H1 (cell line): ENCODE measurements at regions not wholly inside any gene's neighbourhood (a gene's known extent, or its start where the extent isn't known, plus 50 kb on each side); places are given as distances from the start of the nearest gene placed in this dataset.

ENCODE experiments used
- CTCF ChIA-PET: fragments of 300-600 bp; sonication (Branson Sonifier 250); formaldehyde crosslinking; loops from one replicate; lab custom pipeline; 2021; ENCODE audit not compliant: partially characterized antibody; lab: Charles Lee
- POLR2A ChIA-PET: fragments of 300-600 bp; sonication (Branson Sonifier 250); formaldehyde crosslinking; loops from one replicate; lab custom pipeline; 2021; ENCODE audit warnings: inconsistent platforms; ENCODE audit not compliant: partially characterized antibody; lab: Charles Lee
- DNase-seq, 2 experiments: peaks; one replicate each; pipeline versions ENCODE4 v3.0.0 to v3.0.0-alpha.2; 2010 to 2022; ENCODE audit warnings: low spot score in 2 of 2, low read depth in 1 of 2, mixed read lengths in 1 of 2
- FAIRE-seq: peaks from 2 replicates; lab custom pipeline; 2011; peaks lifted over from hg19 to GRCh38; lab: Jason Lieb, UNC
- H2AFZ ChIP-seq: 2 replicates; pipeline ENCODE4 v1.8.1; 2012; ENCODE audit warnings: low read length, inconsistent platforms
- H2AK5ac ChIP-seq: 2 replicates; pipeline ENCODE4 v1.6.1; 2013; ENCODE audit warnings: low read depth, low read length
- H2BK120ac ChIP-seq: replicated peaks from 2 replicates; pipeline ENCODE3; 2013; ENCODE audit warnings: low read depth, low read length, inconsistent platforms
- H2BK12ac ChIP-seq: 2 replicates; pipeline ENCODE4 v1.6.1; 2013; ENCODE audit warnings: low read depth, low read length
- H2BK15ac ChIP-seq: 2 replicates; pipeline ENCODE4 v1.6.1; 2013; ENCODE audit warnings: low read length
- H2BK20ac ChIP-seq: 2 replicates; pipeline ENCODE4 v1.6.1; 2013; ENCODE audit warnings: low read length
- H2BK5ac ChIP-seq: 2 replicates; pipeline ENCODE4 v1.6.1; 2013; ENCODE audit warnings: low read depth, low read length
- H3K14ac ChIP-seq: 2 replicates; pipeline ENCODE4 v1.6.1; 2013; ENCODE audit warnings: inconsistent platforms; ENCODE audit not compliant: insufficient read length
- H3K18ac ChIP-seq: 2 replicates; pipeline ENCODE4 v1.6.1; 2013; ENCODE audit warnings: low read length; ENCODE audit errors: extremely low read depth
- H3K23ac ChIP-seq: 2 replicates; pipeline ENCODE4 v1.6.1; 2013; ENCODE audit warnings: inconsistent platforms; ENCODE audit not compliant: insufficient read length
- H3K23me2 ChIP-seq: 2 replicates; pipeline ENCODE4 v1.6.1; 2013; ENCODE audit warnings: low read depth, low read length
- H3K27ac ChIP-seq: 2 replicates; pipeline ENCODE4 v1.6.1; 2011; ENCODE audit warnings: low read depth, low read length, inconsistent platforms
- H3K27me3 ChIP-seq, 4 experiments: replicated peaks in 1 of 4; 1 replicate in 1 of 4; 2 replicates in 3 of 4; pipeline versions ENCODE4 v1.6.1 to v1.8.1; 2011 to 2013; ENCODE audit warnings: low read length in 3 of 4, mild to moderate bottlenecking in 3 of 4, inconsistent platforms in 2 of 4, mixed read lengths in 2 of 4, moderate library complexity in 1 of 4; ENCODE audit not compliant: control insufficient read depth in 3 of 4, insufficient read depth in 3 of 4; ENCODE audit errors: extremely low read depth in 1 of 4
- H3K36me3 ChIP-seq, 4 experiments: 2 replicates each; pipeline versions ENCODE4 v1.6.1 to v1.8.1; 2011 to 2013; ENCODE audit warnings: mild to moderate bottlenecking in 4 of 4, low read length in 3 of 4, moderate library complexity in 2 of 4, control low read depth in 1 of 4, inconsistent platforms in 1 of 4; ENCODE audit not compliant: insufficient read depth in 4 of 4, control insufficient read depth in 2 of 4
- H3K4ac ChIP-seq: replicated peaks from 2 replicates; pipeline ENCODE3; 2013; ENCODE audit warnings: low read length, low read depth, mixed read lengths, inconsistent platforms; ENCODE audit not compliant: insufficient read length
- H3K4me1 ChIP-seq, 4 experiments: replicated peaks in 1 of 4; 1 replicate in 1 of 4; 2 replicates in 3 of 4; pipeline versions ENCODE4 v1.6.1 to v1.8.1; 2011 to 2013; ENCODE audit warnings: low read length in 3 of 4, inconsistent platforms in 2 of 4, mixed read lengths in 1 of 4; ENCODE audit not compliant: insufficient read depth in 4 of 4, control insufficient read depth in 3 of 4
- H3K4me2 ChIP-seq, 2 experiments: 2 replicates each; pipeline versions ENCODE4 v1.6.1 to v1.8.1; 2011 to 2013; ENCODE audit warnings: low read depth in 2 of 2, low read length in 2 of 2, control low read depth in 1 of 2, inconsistent platforms in 1 of 2, mild to moderate bottlenecking in 1 of 2; ENCODE audit not compliant: insufficient read depth in 1 of 2
- H3K4me3 ChIP-seq, 4 experiments: fragments of 200-600, 300-600 bp in 1 of 4; sonication (generic), shearing (Covaris generic), sonication (Bioruptor Twin) in 1 of 4; 2 replicates each; pipeline versions ENCODE4 v1.5.1 to v1.8.1; 2011 to 2016; ENCODE audit warnings: low read length in 4 of 4, low read depth in 3 of 4, control low read depth in 2 of 4, inconsistent platforms in 2 of 4, mild to moderate bottlenecking in 2 of 4, mixed read lengths in 1 of 4, moderate library complexity in 1 of 4; ENCODE audit not compliant: insufficient read depth in 2 of 4; ENCODE audit errors: extremely low read depth in 1 of 4
- H3K56ac ChIP-seq: replicated peaks from 2 replicates; pipeline ENCODE3; 2013; ENCODE audit warnings: low read depth, mild to moderate bottlenecking, mixed read lengths, low read length, inconsistent platforms; ENCODE audit not compliant: insufficient read length
- H3K79me1 ChIP-seq: 2 replicates; pipeline ENCODE4 v1.6.1; 2013; ENCODE audit warnings: low read depth, low read length, control low read depth
- H3K79me2 ChIP-seq, 2 experiments: 2 replicates each; pipeline versions ENCODE4 v1.6.1 to v1.8.1; 2012 to 2013; ENCODE audit warnings: low read length in 2 of 2, mild to moderate bottlenecking in 2 of 2, inconsistent platforms in 1 of 2; ENCODE audit not compliant: insufficient read depth in 2 of 2, control insufficient read depth in 1 of 2
- H3K9ac ChIP-seq, 4 experiments: replicated peaks in 1 of 4; 1 replicate in 1 of 4; 2 replicates in 3 of 4; pipeline versions ENCODE4 v1.6.1 to v1.8.1; 2011 to 2013; ENCODE audit warnings: low read depth in 3 of 4, low read length in 3 of 4, control low read depth in 2 of 4, mild to moderate bottlenecking in 2 of 4, moderate library complexity in 2 of 4, inconsistent platforms in 1 of 4; ENCODE audit errors: extremely low read depth in 1 of 4
- H3K9me3 ChIP-seq, 2 experiments: 2 replicates each; pipeline versions ENCODE4 v1.6.1 to v1.8.1; 2012 to 2013; ENCODE audit warnings: mild to moderate bottlenecking in 2 of 2, moderate library complexity in 2 of 2, control low read depth in 1 of 2, inconsistent platforms in 1 of 2, low read depth in 1 of 2, low read length in 1 of 2, mixed read lengths in 1 of 2; ENCODE audit not compliant: insufficient read depth in 2 of 2
- H4K20me1 ChIP-seq, 2 experiments: replicated peaks in 1 of 2; 2 replicates each; pipeline versions ENCODE3 to v1.8.1; 2011 to 2013; ENCODE audit warnings: inconsistent platforms in 2 of 2, low read length in 2 of 2, mild to moderate bottlenecking in 1 of 2; ENCODE audit not compliant: insufficient read depth in 2 of 2, control insufficient read depth in 1 of 2
- H4K5ac ChIP-seq: 2 replicates; pipeline ENCODE4 v1.6.1; 2013; ENCODE audit warnings: low read length, low read depth, mixed read lengths, inconsistent platforms; ENCODE audit not compliant: insufficient read length
- H4K8ac ChIP-seq: 2 replicates; pipeline ENCODE4 v1.8.0; 2013; ENCODE audit warnings: mild to moderate bottlenecking, moderate library complexity, low read length, inconsistent platforms; ENCODE audit not compliant: insufficient read depth; ENCODE audit errors: extremely low read depth
- H4K91ac ChIP-seq: replicated peaks from 2 replicates; pipeline ENCODE3; 2013; ENCODE audit warnings: low read length, mixed read lengths, inconsistent platforms; ENCODE audit not compliant: insufficient read length
- ASH2L ChIP-seq: fragments of 200-600, 300-600 bp; sonication (generic); IDR thresholded peaks from one replicate; pipeline ENCODE4 v1.7.1; 2017; ENCODE audit warnings: low read length
- BCL11A ChIP-seq, 2 experiments: IDR thresholded peaks; one replicate each; pipeline ENCODE4 v1.6.1; 2011; ENCODE audit warnings: low read depth in 2 of 2, low read length in 2 of 2, mild to moderate bottlenecking in 2 of 2
- BRCA1 ChIP-seq: IDR thresholded peaks from 2 replicates; pipeline ENCODE4 v1.6.1; 2012; ENCODE audit warnings: low read depth, low read length, improper control_type of control experiment
- CHD2 ChIP-seq: IDR thresholded peaks from 2 replicates; pipeline ENCODE4 v1.6.1; 2012; ENCODE audit warnings: low read length, improper control_type of control experiment
- CREB1 ChIP-seq: IDR thresholded peaks from 2 replicates; pipeline ENCODE4 v1.6.1; 2012; ENCODE audit warnings: inconsistent platforms
- E2F6 ChIP-seq: IDR thresholded peaks from 2 replicates; pipeline ENCODE4 v1.6.1; 2012; ENCODE audit warnings: inconsistent platforms
- MAFK ChIP-seq: IDR thresholded peaks from 2 replicates; pipeline ENCODE4 v1.6.1; 2012; ENCODE audit warnings: low read depth, mild to moderate bottlenecking, improper control_type of control experiment, low read length
- NANOG ChIP-seq: IDR thresholded peaks from 2 replicates; pipeline ENCODE4 v1.6.1; 2011; ENCODE audit warnings: low read length, low read depth, mild to moderate bottlenecking, inconsistent platforms; ENCODE audit not compliant: insufficient read depth, poor library complexity, severe bottlenecking
- PHF8 ChIP-seq: fragments of 200-600 bp; sonication (generic); conservative IDR thresholded peaks from 2 replicates; pipeline ENCODE4 v1.7.1; 2012; ENCODE audit warnings: low read depth, mild to moderate bottlenecking, inconsistent platforms, low read length, moderate library complexity
- SIN3A ChIP-seq, 2 experiments: IDR thresholded peaks in 1 of 2; conservative IDR thresholded peaks in 1 of 2; 2 replicates each; pipeline ENCODE4 v1.6.1; 2011 to 2012; ENCODE audit warnings: low read length in 2 of 2, improper control_type of control experiment in 1 of 2, low read depth in 1 of 2, mild to moderate bottlenecking in 1 of 2
- SIRT6 ChIP-seq: IDR thresholded peaks from one replicate; pipeline ENCODE4 v1.7.1; 2012; ENCODE audit warnings: low read length, inconsistent platforms
- SP1 ChIP-seq: IDR thresholded peaks from 2 replicates; pipeline ENCODE4 v1.6.1; 2011; ENCODE audit warnings: low read depth, low read length
- TAF7 ChIP-seq: optimal IDR thresholded peaks from 2 replicates; pipeline ENCODE3; 2011; ENCODE audit warnings: low read depth, mild to moderate bottlenecking, inconsistent platforms, low read length, moderate library complexity, borderline replicate concordance
- YY1 ChIP-seq: IDR thresholded peaks from 2 replicates; pipeline ENCODE4 v1.6.1; 2011; ENCODE audit warnings: low read depth, mild to moderate bottlenecking, low read length
- WGBS, 2 experiments: shearing (Covaris generic) in 1 of 2; methylation state at CpG; one replicate each; pipeline versions ENCODE4 v1.1.6 to v1.1.7; 2013 to 2015; ENCODE audit warnings: low lambda C conversion rate in 2 of 2, mixed read lengths in 2 of 2, inconsistent platforms in 1 of 2, low coverage in 1 of 2, missing lambda C conversion rate in 1 of 2; ENCODE audit not compliant: insufficient replicate concordance in 2 of 2, insufficient coverage in 1 of 2, insufficient read length in 1 of 2; ENCODE audit errors: extremely low coverage in 1 of 2, missing lambda C conversion rate in 1 of 2; 5-methylcytosine and 5-hydroxymethylcytosine counted together

GRCh38 chr2:121132762-121133107 lies 152.3 kb downstream of the TFCP2L1 start:
- CTCF ChIA-PET: interaction anchor here (0.7 to 12.2 kb wide), 20 partner anchors 9 to 928 kb away, joined by 3 to 208 read pairs (median 4); no protein-coding TSS in a partner anchor
- peak overlapping the region; percentile 29 for H4K91ac ChIP-seq
- peak overlapping the region; percentile 82; the same call in 1 of the 2 replicates for H2BK12ac ChIP-seq
- H2AFZ ChIP-seq: no peak overlapping the region
- no peak overlapping the region for H3K27ac ChIP-seq
- no peak overlapping the region for H3K23ac ChIP-seq
- H3K56ac ChIP-seq: no peak overlapping the region
- no peak overlapping the region for H4K8ac ChIP-seq
- H3K4me1 ChIP-seq: peaks cover 3 to 26% (median 13%) of the 10 kb centered on the region in 4 experiments
- H2BK20ac ChIP-seq: peak overlapping the region; percentile 2; the same call in 1 of the 2 replicates
- DNase-seq (no peak), FAIRE-seq (peak; percentile 48)
- H3K36me3 ChIP-seq: no peaks in the 10 kb centered on the region
- peak overlapping the region in 1 of 2 experiments; percentile 53; a peak in 2 of 4 replicates for H3K4me2 ChIP-seq
- no peak overlapping the region for H2BK120ac ChIP-seq
- no peak overlapping the region for H3K14ac ChIP-seq
- 55% methylated on average over 6 of the region's 6 CpGs; no CpG with 5 or more reads in 1 of the 2 experiments for WGBS, 2 experiments
- POLR2A ChIA-PET: interaction anchor here (0.7 to 1.6 kb wide), 3 partner anchors 20 to 57 kb away, joined by 3 read pairs; no protein-coding TSS in a partner anchor
- H3K4me3 ChIP-seq: no peak overlapping the region
- H3K27me3 ChIP-seq: peaks cover 0 to 6% (median 2%) of the 10 kb centered on the region in 4 experiments; a peak in 2 of 7 replicates
- peak overlapping the region; percentile 85 for H3K18ac ChIP-seq
- H3K4ac ChIP-seq: no peak overlapping the region
- H2BK15ac ChIP-seq: 0 out of 2 replicates have a peak overlapping the region, but pooled peaks have one; percentile 62
- H3K23me2 ChIP-seq: peaks cover 7% of the 10 kb centered on the region; the same call in 1 of the 2 replicates
- no peak overlapping the region for H4K5ac ChIP-seq
- H3K9me3 ChIP-seq: no peaks in the 10 kb centered on the region; a peak in 1 of 4 replicates
- 0 out of 2 replicates have a peak overlapping the region, but pooled peaks have one; percentile 36 for H2BK5ac ChIP-seq
- H4K20me1 ChIP-seq: peaks cover 0 to 11% of the 10 kb centered on the region in 2 experiments
- no peak overlapping the region for H3K9ac ChIP-seq
- no peak overlapping the region; the same call in 1 of the 2 replicates for H2AK5ac ChIP-seq
- no peaks in the 10 kb centered on the region for H3K79me1 ChIP-seq
- no peaks in the 10 kb centered on the region for H3K79me2 ChIP-seq
- TF ChIP-seq ASH2L: no peak
- no peak for TF ChIP-seq CREB1
- no peak for TF ChIP-seq PHF8
- no peak for TF ChIP-seq SP1
- TF ChIP-seq E2F6: no peak
- no peak for TF ChIP-seq CHD2
- no peak for TF ChIP-seq NANOG
- TF ChIP-seq SIRT6: no peak
- no peak for TF ChIP-seq MAFK
- no peak for TF ChIP-seq TAF7
- no peak for TF ChIP-seq BRCA1
- TF ChIP-seq SIN3A (conservative IDR thresholded peaks at IDR 0.05 in 1 of 2, IDR thresholded peaks at IDR 0.05 in 1 of 2; ENCODE audit: low read depth in 1 of 2, low read length in 2 of 2): no peak
- no peak for TF ChIP-seq BCL11A (IDR thresholded peaks at IDR 0.05; ENCODE audit: low read depth in 2 of 2, low read length in 2 of 2)
- no peak for TF ChIP-seq YY1
